HEK293 (cell line): ENCODE measurements at regions not wholly inside any gene's neighbourhood (a gene's known extent, or its start where the extent isn't known, plus 50 kb on each side); places are given as distances from the start of the nearest gene placed in this dataset.

Experiments
- CTCF ChIA-PET: fragments of 350-600 bp; formaldehyde crosslinking; extraction: SDS; loops from one replicate; lab custom pipeline; 2021; ENCODE audit warnings: antibody characterized with exemption; lab: Yijun Ruan, JAX
- POLR2A ChIA-PET: fragments of 300-600 bp; formaldehyde crosslinking; extraction: SDS; loops from one replicate; lab custom pipeline; 2020; ENCODE audit warnings: antibody characterized with exemption, inconsistent platforms; lab: Yijun Ruan, JAX
- H3K27ac ChIP-seq: fragments of 200-500 bp; sonication (Bioruptor generic); 2 replicates; pipeline ENCODE4 v1.5.1; 2014; ENCODE audit warnings: low read depth, low read length, control low read depth, inconsistent platforms; ENCODE audit errors: extremely low read depth
- H3K36me3 ChIP-seq, 2 experiments: fragments of 200-500 bp in 1 of 2; sonication (Bioruptor generic) in 1 of 2; 1 replicate in 1 of 2; 2 replicates in 1 of 2; pipeline ENCODE4 v1.5.1; 2014 to 2017; ENCODE audit warnings: inconsistent platforms in 2 of 2, low read length in 2 of 2; ENCODE audit not compliant: control insufficient read depth in 2 of 2, insufficient read depth in 1 of 2
- H3K4me1 ChIP-seq: fragments of 200-500 bp; sonication (Bioruptor generic); 2 replicates; pipeline ENCODE4 v1.5.1; 2014; ENCODE audit warnings: mild to moderate bottlenecking, low read length, inconsistent platforms; ENCODE audit not compliant: control insufficient read depth, insufficient read depth
- H3K4me3 ChIP-seq: 2 replicates; pipeline ENCODE4 v1.5.1; 2011; ENCODE audit warnings: low read depth, mild to moderate bottlenecking, control low read depth, low read length, moderate library complexity
- H3K9me3 ChIP-seq: fragments of 200-500 bp; sonication (Bioruptor generic); 2 replicates; pipeline ENCODE4 v1.5.1; 2014; ENCODE audit warnings: low read depth, low read length, inconsistent platforms; ENCODE audit not compliant: control insufficient read depth, insufficient read depth
- ELK4 ChIP-seq: IDR thresholded peaks from 2 replicates; pipeline ENCODE4 v1.6.1; 2011; ENCODE audit warnings: mild to moderate bottlenecking, low read depth, low read length, borderline replicate concordance
- GLI2 ChIP-seq: fragments of 450-650 bp; formaldehyde crosslinking; IDR thresholded peaks from 2 replicates; pipeline ENCODE4; 2017; ENCODE audit warnings: missing biosample characterization, missing genetic modification characterization, low read depth, borderline replicate concordance
- INSM2 ChIP-seq: fragments of 450-650 bp; formaldehyde crosslinking; IDR thresholded peaks from 2 replicates; pipeline ENCODE4 v1.5.1; 2016; ENCODE audit warnings: missing biosample characterization, missing genetic modification characterization
- OSR2 ChIP-seq: fragments of 450-650 bp; formaldehyde crosslinking; IDR thresholded peaks from 2 replicates; pipeline ENCODE4 v1.5.1; 2016; ENCODE audit warnings: missing biosample characterization, missing genetic modification characterization
- PBX3 ChIP-seq: sonication (generic); formaldehyde crosslinking; IDR thresholded peaks from 2 replicates; pipeline ENCODE4 v1.8.1; 2022; ENCODE audit warnings: mild to moderate bottlenecking, moderate library complexity, missing genetic modification reagents
- SETDB1 ChIP-seq: IDR thresholded peaks from one replicate; pipeline ENCODE4 v1.6.1; 2017; ENCODE audit warnings: mild to moderate bottlenecking, low read length, moderate library complexity, mixed read lengths; ENCODE audit not compliant: insufficient read length
- ZBTB10 ChIP-seq: fragments of 450-650 bp; formaldehyde crosslinking; IDR thresholded peaks from 2 replicates; pipeline ENCODE4 v1.5.1; 2016; ENCODE audit warnings: missing biosample characterization, missing genetic modification characterization
- ZBTB26 ChIP-seq: fragments of 450-650 bp; formaldehyde crosslinking; optimal IDR thresholded peaks from 2 replicates; pipeline ENCODE3; 2016; ENCODE audit warnings: missing biosample characterization, mild to moderate bottlenecking, missing genetic modification characterization
- ZBTB49 ChIP-seq: fragments of 450-650 bp; formaldehyde crosslinking; IDR thresholded peaks from 2 replicates; pipeline ENCODE4 v1.5.1; 2016; ENCODE audit warnings: missing biosample characterization, missing genetic modification characterization, low read depth
- ZFHX2 ChIP-seq: fragments of 450-650 bp; formaldehyde crosslinking; conservative IDR thresholded peaks from 2 replicates; pipeline ENCODE4 v1.5.1; 2016; ENCODE audit warnings: missing biosample characterization, missing genetic modification characterization
- ZNF114 ChIP-seq: fragments of 450-650 bp; formaldehyde crosslinking; IDR thresholded peaks from 2 replicates; pipeline ENCODE4 v1.5.0; 2017; ENCODE audit warnings: missing biosample characterization, missing genetic modification characterization
- ZNF324 ChIP-seq: fragments of 450-650 bp; formaldehyde crosslinking; IDR thresholded peaks from 2 replicates; pipeline ENCODE4 v1.5.1; 2016; ENCODE audit warnings: missing biosample characterization, missing genetic modification characterization
- ZNF350 ChIP-seq: fragments of 450-650 bp; formaldehyde crosslinking; IDR thresholded peaks from 2 replicates; pipeline ENCODE4 v1.5.0; 2017; ENCODE audit warnings: missing biosample characterization, mild to moderate bottlenecking, missing genetic modification characterization
- ZNF548 ChIP-seq: fragments of 450-650 bp; formaldehyde crosslinking; IDR thresholded peaks from 2 replicates; pipeline ENCODE4 v1.5.1; 2016; ENCODE audit warnings: missing biosample characterization, missing genetic modification characterization
- ZNF555 ChIP-seq: fragments of 450-650 bp; formaldehyde crosslinking; conservative IDR thresholded peaks from 2 replicates; pipeline ENCODE4 v1.5.1; 2017; ENCODE audit warnings: missing biosample characterization, mild to moderate bottlenecking, missing genetic modification characterization, inconsistent platforms
- ZNF596 ChIP-seq: fragments of 450-650 bp; IDR thresholded peaks from 2 replicates; pipeline ENCODE4 v1.5.0; 2018; ENCODE audit warnings: missing biosample characterization, mild to moderate bottlenecking, missing genetic modification characterization, moderate library complexity
- ZNF610 ChIP-seq: fragments of 450-650 bp; formaldehyde crosslinking; IDR thresholded peaks from 2 replicates; pipeline ENCODE4 v1.5.1; 2016; ENCODE audit warnings: missing biosample characterization, missing genetic modification characterization, borderline replicate concordance
- ZNF624 ChIP-seq: fragments of 450-650 bp; formaldehyde crosslinking; IDR thresholded peaks from 2 replicates; pipeline ENCODE4 v1.5.1; 2017; ENCODE audit warnings: missing biosample characterization, missing genetic modification characterization
- ZNF664 ChIP-seq: fragments of 450-650 bp; formaldehyde crosslinking; IDR thresholded peaks from 2 replicates; pipeline ENCODE4 v1.5.1; 2016; ENCODE audit warnings: missing biosample characterization, missing genetic modification characterization
- ZNF76 ChIP-seq: fragments of 450-650 bp; formaldehyde crosslinking; IDR thresholded peaks from 2 replicates; pipeline ENCODE4; 2016; ENCODE audit warnings: low read depth, missing biosample characterization, missing genetic modification characterization, borderline replicate concordance
- ZNF843 ChIP-seq: fragments of 450-650 bp; formaldehyde crosslinking; IDR thresholded peaks from 2 replicates; pipeline ENCODE4 v1.5.1; 2016; ENCODE audit warnings: missing biosample characterization, missing genetic modification characterization

GRCh38 chr12:124098101-124098757 is 125.2 kb downstream of the ZNF664 start:
- ChIA-PET CTCF (interaction anchor here (0.5 kb wide), 1 partner anchor 193 kb away, joined by 3 read pairs; no protein-coding TSS in a partner anchor), POLR2A (no interaction called here)
- no peaks in the 10 kb centered on the region for H3K36me3 ChIP-seq
- no peaks in the 10 kb centered on the region for H3K9me3 ChIP-seq
- no peak overlapping the region for H3K4me3 ChIP-seq
- H3K27ac ChIP-seq: no peak overlapping the region
- no peak for TF ChIP-seq PBX3
- H3K4me1 ChIP-seq: no peaks in the 10 kb centered on the region

- Histone ChIP-seq H3K4me1 (no peaks in the 10 kb centered on the region), H3K4me3 (no peak overlapping the region), H3K9me3 (no peaks in the 10 kb centered on the region), H3K36me3 (no peaks in the 10 kb centered on the region), H3K27ac (no peak overlapping the region)
- POLR2A ChIA-PET: no interaction called here
- TF ChIP-seq INSM2 (tag by site-specific recombination): no peak
- TF ChIP-seq ZNF324 (tag by site-specific recombination): no peak
- no peak for TF ChIP-seq ZBTB26
- no peak for TF ChIP-seq ZNF114 (tag by site-specific recombination)
- no peak for TF ChIP-seq ZNF350 (tag by site-specific recombination)
- TF ChIP-seq ZNF843 (tag by site-specific recombination): no peak
- TF ChIP-seq ZNF548 (tag by site-specific recombination): no peak
- TF ChIP-seq ZNF76 (tag by site-specific recombination): no peak
- TF ChIP-seq ZFHX2 (tag by site-specific recombination): no peak
- TF ChIP-seq ZNF555 (tag by site-specific recombination): no peak
- no peak for TF ChIP-seq OSR2 (tag by site-specific recombination)
- CTCF ChIA-PET: no interaction called here
Observed at GRCh38 chr12:124098887-124099286, 125.9 kb downstream of the ZNF664 start.

GRCh38 chr12:124099661-124100060 is 126.6 kb downstream of the ZNF664 start:
- Histone ChIP-seq H3K9me3 (no peaks in the 10 kb centered on the region), H3K36me3 (no peaks in the 10 kb centered on the region), H3K4me3 (no peak overlapping the region), H3K4me1 (no peaks in the 10 kb centered on the region), H3K27ac (no peak overlapping the region)
- CTCF ChIA-PET: interaction anchor here (0.6 kb wide), 1 partner anchor 19 kb away, joined by 3 read pairs; no protein-coding TSS in a partner anchor
- POLR2A ChIA-PET: no interaction called here
- TF ChIP-seq SETDB1: no peak
- TF ChIP-seq ZNF624: no peak
- TF ChIP-seq ZBTB49 (tag by site-specific recombination): no peak
- TF ChIP-seq ZNF664 (tag by site-specific recombination): no peak
- no peak for TF ChIP-seq ZBTB10
- TF ChIP-seq ELK4: no peak
- no peak for TF ChIP-seq ZNF610 (tag by site-specific recombination)
- no peak for TF ChIP-seq GLI2 (tag by site-specific recombination)
- no peak for TF ChIP-seq ZNF596
